Heart left ventricle (tissue), 16 donors: ENCODE measurements at regions not wholly inside any gene's neighbourhood (a gene's known extent, or its start where the extent isn't known, plus 50 kb on each side); places are given as distances from the start of the nearest gene placed in this dataset.

Experiments
- ATAC-seq, 4 donors: fragments of 200-7000 bp; cut with Tn5 transposase; one replicate each; pipeline ENCODE4 v1.9.1; 2020 to 2022; ENCODE audit warnings: moderate library complexity in 4 of 4, mild to moderate bottlenecking in 3 of 4, moderate number of reproducible peaks in 1 of 4
- DNase-seq, 5 donors: peaks; one replicate each; pipeline ENCODE4 v3.0.0-alpha.2; 2020
- H3K27ac ChIP-seq, 12 donors: fragments of 200-600 bp; sonication (generic) in 4 of 12; one replicate each; pipeline versions ENCODE4 v1.5.0 to v1.8.0; 2016 to 2022; ENCODE audit warnings: mild to moderate bottlenecking in 2 of 12
- H3K27me3 ChIP-seq, 9 donors: fragments of 200-600 bp; sonication (generic) in 2 of 9; one replicate each; pipeline versions ENCODE4 v1.5.1 to v1.8.0; 2016 to 2022; ENCODE audit warnings: mild to moderate bottlenecking in 3 of 9
- H3K36me3 ChIP-seq, 9 donors: fragments of 200-600 bp; sonication (generic) in 2 of 9; one replicate each; pipeline versions ENCODE4 v1.5.0 to v1.8.0; 2018 to 2022; ENCODE audit warnings: mild to moderate bottlenecking in 2 of 9
- H3K4me1 ChIP-seq, 12 donors: fragments of 200-600 bp; sonication (generic) in 4 of 12; one replicate each; pipeline versions ENCODE4 v1.5.0 to v1.8.0; 2016 to 2022; ENCODE audit warnings: mild to moderate bottlenecking in 3 of 12
- H3K4me3 ChIP-seq, 12 donors: fragments of 200-600 bp; sonication (generic) in 4 of 12; one replicate each; pipeline versions ENCODE4 v1.5.0 to v1.8.0; 2017 to 2022; ENCODE audit warnings: mild to moderate bottlenecking in 9 of 12, moderate library complexity in 4 of 12
- H3K9me3 ChIP-seq, 12 donors: fragments of 200-600 bp; sonication (generic) in 4 of 12; one replicate each; pipeline versions ENCODE4 v1.5.0 to v1.8.0; 2016 to 2022; ENCODE audit warnings: mild to moderate bottlenecking in 1 of 12
- POLR2A ChIP-seq, 2 donors: fragments of 450-650 bp; IDR thresholded peaks; one replicate each; pipeline ENCODE4 v1.6.1; 2017; ENCODE audit warnings: antibody characterized with exemption in 2 of 2, mild to moderate bottlenecking in 2 of 2, moderate library complexity in 2 of 2
- WGBS, 4 donors: extraction: QIAGEN DNeasy Blood & Tissue Kit in 2 of 4; methylation state at CpG; one replicate each; pipeline versions ENCODE4 v1.1.5 to v1.1.7; 2013 to 2018; 5-methylcytosine and 5-hydroxymethylcytosine counted together
- intact Hi-C, 10 donors: fragments of 100-400 bp; cut with DNase I; formaldehyde crosslinking; loops; one replicate each; pipeline versions ENCODE4 v1.11.1 to v1.14.2; 2022
- TF ChIP-seq, protein P1 (sequence below), 12 donors: fragments of 200-600 bp; sonication (generic) in 4 of 12; IDR thresholded peaks; one replicate each; pipeline versions ENCODE4 v1.5.0 to v1.8.0; 2018 to 2022; ENCODE audit warnings: antibody characterized with exemption in 12 of 12, mild to moderate bottlenecking in 5 of 12
- donor health status: ischemic (EF 13 %, LVEDD 7.1; RV severe dilation, severe dysfunction).
- donor health status: healthy with polysubstance abuse.
- donor health status: DM: no; HTN: yes; CAD: no.
- donor health status: DM: no; HTN: no; CAD: no.
- donor health status: ischemic (EF 25% LVEDD 6.9; RV normal size, moderate dysfunction).
- donor health status: ischemic (EF 25% LVEDD 5.7; RV mildly dilated, moderate dysfunction).
- donor health status: healthy.
- donor health status: DM: yes; HTN: yes; CAD: no.
- donor health status: ischemic (EF 35%, LVEDD 5.7; RV mildly dilated, moderate dysfunction).
- donor health status: nonischemic (EF 11% LVEDD 7.7; RV severe dilation, severe dysfunction).
- donor health status: DM: yes; HTN: yes; CAD: no.
- donor health status: PGD.
- donor health status: ischemic (EF 29% LVEDD 5.4; RV normal size, mild dysfunction).
- donor health status: nonischemic (EF 23%, LVEDD 6.1; RV moderate dilation, normal function).

- TF ChIP-seq, protein P1, sequence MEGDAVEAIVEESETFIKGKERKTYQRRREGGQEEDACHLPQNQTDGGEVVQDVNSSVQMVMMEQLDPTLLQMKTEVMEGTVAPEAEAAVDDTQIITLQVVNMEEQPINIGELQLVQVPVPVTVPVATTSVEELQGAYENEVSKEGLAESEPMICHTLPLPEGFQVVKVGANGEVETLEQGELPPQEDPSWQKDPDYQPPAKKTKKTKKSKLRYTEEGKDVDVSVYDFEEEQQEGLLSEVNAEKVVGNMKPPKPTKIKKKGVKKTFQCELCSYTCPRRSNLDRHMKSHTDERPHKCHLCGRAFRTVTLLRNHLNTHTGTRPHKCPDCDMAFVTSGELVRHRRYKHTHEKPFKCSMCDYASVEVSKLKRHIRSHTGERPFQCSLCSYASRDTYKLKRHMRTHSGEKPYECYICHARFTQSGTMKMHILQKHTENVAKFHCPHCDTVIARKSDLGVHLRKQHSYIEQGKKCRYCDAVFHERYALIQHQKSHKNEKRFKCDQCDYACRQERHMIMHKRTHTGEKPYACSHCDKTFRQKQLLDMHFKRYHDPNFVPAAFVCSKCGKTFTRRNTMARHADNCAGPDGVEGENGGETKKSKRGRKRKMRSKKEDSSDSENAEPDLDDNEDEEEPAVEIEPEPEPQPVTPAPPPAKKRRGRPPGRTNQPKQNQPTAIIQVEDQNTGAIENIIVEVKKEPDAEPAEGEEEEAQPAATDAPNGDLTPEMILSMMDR (IDR thresholded peaks at IDR 0.05) = no peak
- no peak for TF ChIP-seq POLR2A (IDR thresholded peaks at IDR 0.05)
- Histone ChIP-seq H3K4me1 (peaks cover 0 to 5% (median 0%) of the 10 kb centered on the region in 12 donors), H3K27me3 (peaks cover 0 to 18% (median 0%) of the 10 kb centered on the region in 9 donors), H3K36me3 (no peaks in the 10 kb centered on the region), H3K9me3 (no peaks in the 10 kb centered on the region), H3K27ac (no peak overlapping the region), H3K4me3 (no peak overlapping the region)
- intact Hi-C loops = loop anchor here in 5 of 10 donors (2.0 to 10.0 kb wide), 5 partner anchors 99 to 1011 kb away; no protein-coding TSS in a partner anchor
- 69 to 85% (median 74%) methylated on average over 1 to 8 of the region's 8 CpGs for WGBS, 4 donors
- DNase-seq (peak in 1 of 5 donors; percentile 9), ATAC-seq (no peak)
Observed at GRCh38 chr1:30405631-30406212, 317.7 kb downstream of the MATN1 start.

DNA sequence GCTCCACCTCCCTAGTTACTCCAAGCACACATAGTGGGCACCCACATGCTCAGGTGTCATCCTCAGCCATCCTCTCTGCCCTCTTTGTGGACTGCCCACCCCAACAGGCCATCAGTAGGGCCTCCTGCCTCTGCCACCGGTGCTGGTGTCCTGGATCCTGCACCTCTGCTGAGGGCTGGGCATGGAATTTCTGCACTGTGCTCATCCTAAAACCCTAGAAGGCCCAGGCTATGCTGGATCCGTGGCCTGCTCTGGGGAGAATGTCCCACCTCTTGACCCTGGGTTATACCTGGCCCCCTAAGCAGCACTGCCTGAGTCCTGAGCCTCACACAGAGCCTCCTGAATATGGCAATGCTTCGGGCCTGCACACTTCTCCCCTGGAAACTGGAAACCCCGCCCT, 318.3 kb downstream of the MATN1 start:
- no peaks in the 10 kb centered on the region for H3K36me3 ChIP-seq
- DNase-seq = no peak
- TF ChIP-seq POLR2A (IDR thresholded peaks at IDR 0.05) = no peak
- TF ChIP-seq, protein P1 (IDR thresholded peaks at IDR 0.05) = no peak
- peaks cover 0 to 11% (median 0%) of the 10 kb centered on the region in 9 donors for H3K27me3 ChIP-seq
- intact Hi-C loops = loop anchor here in 4 of 10 donors (5.0 to 10.0 kb wide), 4 partner anchors 100 to 1010 kb away; no protein-coding TSS in a partner anchor
- no peak overlapping the region for H3K4me3 ChIP-seq
- no peaks in the 10 kb centered on the region for H3K9me3 ChIP-seq
- no peak overlapping the region for H3K27ac ChIP-seq
- WGBS, 4 donors = 47 to 70% (median 58%) methylated on average over 3 to 4 of the region's 4 CpGs
- ATAC-seq = no peak
- H3K4me1 ChIP-seq = peaks cover 0 to 5% (median 0%) of the 10 kb centered on the region in 12 donors

- 64 to 72% (median 68%) methylated on average over 7 to 8 of the region's 8 CpGs for WGBS, 4 donors
- no peak for TF ChIP-seq POLR2A (IDR thresholded peaks at IDR 0.05)
- TF ChIP-seq, protein P1 (IDR thresholded peaks at IDR 0.05) = no peak
- Histone ChIP-seq H3K27me3 (peaks cover 0 to 10% (median 0%) of the 10 kb centered on the region in 9 donors), H3K36me3 (no peaks in the 10 kb centered on the region), H3K4me1 (peaks cover 0 to 5% (median 0%) of the 10 kb centered on the region in 12 donors), H3K27ac (no peak overlapping the region), H3K9me3 (no peaks in the 10 kb centered on the region), H3K4me3 (no peak overlapping the region)
- ATAC-seq (no peak), DNase-seq (no peak)
- intact Hi-C loops = loop anchor here in 3 of 10 donors (10.0 kb wide), 3 partner anchors 100 to 1010 kb away; no protein-coding TSS in a partner anchor
Observed at GRCh38 chr1:30404341-30404740, 319.0 kb downstream of the MATN1 start.

GRCh38 chr1:30403726-30404125, 319.7 kb downstream of the MATN1 start:
- no peak overlapping the region for H3K27ac ChIP-seq
- no peak for ATAC-seq

More at GRCh38 chr1:30403726-30404125, 319.7 kb downstream of the MATN1 start:
- WGBS, 4 donors = 35 to 59% (median 40%) methylated on average over 2 of the region's 2 CpGs
- intact Hi-C loops = loop anchor here in 3 of 10 donors (10.0 kb wide), 3 partner anchors 101 to 1009 kb away; no protein-coding TSS in a partner anchor
- Histone ChIP-seq H3K36me3 (no peaks in the 10 kb centered on the region), H3K4me3 (no peak overlapping the region), H3K4me1 (peaks cover 0 to 5% (median 0%) of the 10 kb centered on the region in 12 donors), H3K9me3 (no peaks in the 10 kb centered on the region), H3K27me3 (peaks cover 0 to 4% (median 0%) of the 10 kb centered on the region in 9 donors)
- TF ChIP-seq POLR2A (IDR thresholded peaks at IDR 0.05) = no peak
- TF ChIP-seq, protein P1 (IDR thresholded peaks at IDR 0.05) = no peak
- no peak for DNase-seq
